Astrocyte of the hippocampus (primary cell): ENCODE measurements at regions not wholly inside any gene's neighbourhood (a gene's known extent, or its start where the extent isn't known, plus 50 kb on each side); places are given as distances from the start of the nearest gene placed in this dataset.
"Not testable (repeated sequence)": the region's sequence is repeated elsewhere in the genome, so short reads cannot be mapped to it uniquely, and the experiment has no call there.

Source experiments
- DNase-seq: peaks from one replicate; pipeline ENCODE4 v3.0.0; 2011; ENCODE audit warnings: low read depth, low spot score

DNA sequence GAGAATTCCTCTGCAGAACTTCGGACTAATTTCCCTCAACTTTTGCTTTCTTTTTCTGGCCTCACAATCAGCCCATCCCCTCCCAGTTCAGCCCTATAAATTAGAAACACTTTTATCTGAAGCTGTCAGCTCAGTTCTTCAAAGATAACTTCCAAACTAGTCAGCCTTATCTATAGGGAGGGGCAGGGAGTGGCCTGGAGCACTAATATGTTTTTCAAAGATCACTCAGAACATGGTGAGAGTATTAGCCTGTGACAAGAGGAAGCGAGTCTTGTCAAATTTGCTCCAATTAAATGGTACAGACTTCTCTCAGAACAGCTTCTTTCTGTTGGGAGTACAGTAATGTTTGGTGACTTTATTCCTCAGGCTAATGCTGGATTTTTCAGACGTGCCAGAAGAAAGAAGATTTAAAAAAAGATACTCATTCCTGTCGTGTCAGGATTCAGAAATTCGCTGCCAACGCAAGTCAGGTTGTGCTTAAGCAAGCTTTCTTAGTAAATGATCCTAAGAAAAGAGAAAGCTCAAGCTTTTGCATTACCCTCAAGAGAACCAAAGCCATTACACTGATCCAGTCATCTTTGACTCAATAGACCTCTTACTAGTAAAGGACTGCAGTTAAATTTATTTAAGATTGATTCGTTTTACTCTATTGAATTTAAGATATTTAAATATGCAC is 1033.6 kb downstream of the SLITRK5 start:
- no peak for DNase-seq

DNA sequence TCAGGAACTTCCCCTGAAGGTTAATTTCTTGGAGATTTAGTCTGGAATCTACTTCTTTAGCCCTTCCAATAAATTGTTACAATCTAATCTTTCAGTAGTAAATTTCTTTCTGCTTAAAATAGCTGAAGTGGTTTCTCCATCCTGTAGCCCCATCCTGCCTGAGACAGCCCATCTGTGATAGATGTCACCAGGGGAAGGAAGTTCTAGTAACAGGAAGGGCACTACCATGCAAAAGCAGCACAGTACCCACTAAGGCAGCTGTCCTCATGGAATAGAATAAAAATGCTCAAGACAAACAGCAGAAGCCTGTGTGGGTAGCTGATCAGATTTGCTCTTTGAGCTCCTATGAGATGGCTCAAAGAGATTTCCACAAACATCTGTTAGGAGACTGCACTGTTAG is 1036.5 kb downstream of the SLITRK5 start:
- no peak for DNase-seq

DNA sequence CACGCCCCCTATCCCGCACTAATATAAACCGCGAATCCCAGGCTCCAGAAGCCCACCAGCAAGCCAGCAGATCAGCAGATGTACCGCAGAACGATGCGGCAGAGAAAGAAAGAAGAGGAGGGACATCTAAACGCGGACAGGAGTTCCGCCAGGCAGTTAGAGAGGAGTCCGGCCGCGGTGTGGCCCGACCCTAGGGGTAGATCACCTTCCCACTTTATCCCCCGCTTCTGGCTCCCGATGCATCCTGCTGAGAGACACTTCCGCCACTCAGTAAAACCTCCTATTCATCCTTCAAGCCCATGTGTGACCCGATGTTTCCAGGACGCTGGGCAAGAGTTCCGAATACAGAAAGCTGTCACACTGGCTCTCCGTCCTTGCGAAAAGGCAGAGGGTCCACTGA is 1046.8 kb downstream of the SLITRK5 start:
- no peak for DNase-seq

DNA sequence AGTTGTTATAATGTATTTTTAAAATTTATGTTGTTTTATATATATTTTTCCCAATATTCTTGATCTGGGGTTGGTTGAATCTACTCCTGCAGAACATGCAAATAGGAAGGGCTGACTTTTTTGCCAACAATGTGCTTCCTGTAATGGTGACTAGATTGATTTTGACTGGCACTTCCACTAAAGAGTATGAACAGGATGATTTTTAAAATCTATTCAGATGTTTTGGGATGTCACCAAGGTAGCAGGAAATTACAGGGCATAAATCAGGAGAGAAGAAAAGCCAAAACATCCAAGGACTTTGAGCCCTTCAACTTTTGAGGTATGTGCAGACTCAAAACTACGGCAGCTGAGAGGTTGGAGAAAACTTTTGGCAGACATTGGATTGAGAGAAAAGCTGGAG is 1047.6 kb downstream of the SLITRK5 start:
- no peak for DNase-seq

DNA sequence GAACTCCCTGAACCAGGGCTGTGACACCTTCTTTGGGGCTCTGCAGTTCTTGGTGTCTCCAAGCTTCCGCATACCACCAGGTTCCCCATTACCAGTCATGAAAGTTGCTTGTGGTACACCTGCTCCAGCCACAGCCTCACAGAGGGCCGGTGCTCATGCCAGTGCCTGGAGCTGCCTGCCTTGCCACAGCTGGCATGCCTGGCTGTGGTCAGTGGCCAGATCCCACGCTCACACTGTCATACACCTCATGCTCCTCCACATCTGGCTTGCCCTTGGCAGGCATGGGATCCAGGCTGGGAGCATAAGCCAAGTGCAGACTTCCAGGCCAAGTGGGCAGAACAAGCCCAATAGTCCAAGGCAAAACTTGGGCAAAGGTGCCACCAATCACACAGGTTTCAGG is 1054.9 kb downstream of the SLITRK5 start:
- no peak for DNase-seq

DNA sequence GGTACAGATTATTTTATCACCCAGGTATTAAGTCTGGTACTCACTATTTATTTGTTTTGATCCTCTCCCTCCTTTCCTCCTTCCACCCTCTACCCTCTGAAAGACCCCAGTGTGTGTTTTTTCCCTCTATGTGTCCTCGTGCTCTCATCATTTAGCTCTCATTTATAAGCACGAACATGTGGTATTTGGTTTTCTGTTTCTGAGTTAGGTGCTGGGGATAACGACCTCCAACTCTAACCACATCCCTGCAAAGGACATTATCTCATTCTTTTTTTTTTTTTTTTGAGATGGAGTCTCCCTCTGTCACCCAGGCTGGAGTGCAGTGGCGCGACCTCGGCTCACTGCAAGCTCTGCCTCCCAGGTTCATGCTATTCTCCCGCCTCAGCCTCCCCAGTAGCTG is 1056.1 kb downstream of the SLITRK5 start:
- DNase-seq, result not testable (repeated sequence)

DNA sequence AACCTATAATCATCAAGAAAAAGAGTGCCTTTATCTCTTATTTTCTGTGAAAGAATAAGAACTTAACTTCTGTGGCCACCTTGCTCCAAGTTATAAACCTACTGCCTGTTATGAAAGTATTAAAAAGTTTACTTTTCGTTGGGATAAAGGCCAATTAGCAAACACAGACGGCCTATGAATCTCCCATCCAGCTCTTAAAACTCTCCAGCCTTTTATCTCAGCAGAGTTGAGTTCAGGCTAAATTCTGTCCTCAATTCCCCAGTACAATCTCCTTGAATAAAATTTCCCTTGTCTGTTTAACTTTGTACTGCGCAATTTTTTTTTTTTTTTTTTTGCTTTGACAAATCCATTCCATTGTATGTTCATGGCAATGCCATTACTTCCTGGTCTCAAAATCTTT is 1058.4 kb downstream of the SLITRK5 start:
- DNase-seq, result no peak

DNA sequence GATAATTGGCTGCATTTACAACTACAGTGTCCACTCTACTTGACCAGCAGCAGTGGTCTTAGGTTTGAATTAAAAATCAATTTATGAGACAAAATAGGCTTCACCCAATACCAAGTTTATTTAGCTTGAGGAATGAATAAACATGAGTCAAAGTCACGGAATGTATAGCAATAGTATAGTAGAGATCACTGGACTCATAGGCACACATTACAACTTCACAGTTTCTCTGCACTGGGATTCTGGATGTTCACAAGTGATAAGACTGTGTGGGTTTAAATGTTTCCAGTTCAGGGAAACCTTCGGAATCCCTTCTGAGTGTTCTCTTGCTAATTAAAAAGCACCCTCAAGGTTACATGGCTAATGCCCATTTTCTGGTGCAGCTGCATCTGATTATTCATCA is 1064.9 kb downstream of the SLITRK5 start:
- DNase-seq, result no peak

DNA sequence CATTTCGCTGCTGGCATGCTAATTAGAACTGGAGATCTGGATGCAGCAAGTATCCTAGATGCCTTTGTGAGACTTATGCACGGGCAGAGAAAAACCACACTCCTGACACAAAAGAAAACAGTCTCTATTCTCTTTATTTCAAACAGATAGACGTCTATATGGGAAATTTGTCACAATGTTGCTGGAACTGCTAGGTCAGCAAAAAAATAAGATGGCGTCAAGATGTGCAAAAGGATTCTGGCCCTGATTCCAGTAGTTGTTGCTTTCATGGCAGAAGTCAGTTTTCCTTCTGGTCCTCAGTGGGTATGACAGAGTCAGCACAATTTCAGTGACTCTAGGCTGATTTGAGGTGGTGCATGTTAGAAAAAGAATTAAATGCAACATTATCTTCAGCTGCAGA is 1068.0 kb downstream of the SLITRK5 start:
- no peak for DNase-seq

DNA sequence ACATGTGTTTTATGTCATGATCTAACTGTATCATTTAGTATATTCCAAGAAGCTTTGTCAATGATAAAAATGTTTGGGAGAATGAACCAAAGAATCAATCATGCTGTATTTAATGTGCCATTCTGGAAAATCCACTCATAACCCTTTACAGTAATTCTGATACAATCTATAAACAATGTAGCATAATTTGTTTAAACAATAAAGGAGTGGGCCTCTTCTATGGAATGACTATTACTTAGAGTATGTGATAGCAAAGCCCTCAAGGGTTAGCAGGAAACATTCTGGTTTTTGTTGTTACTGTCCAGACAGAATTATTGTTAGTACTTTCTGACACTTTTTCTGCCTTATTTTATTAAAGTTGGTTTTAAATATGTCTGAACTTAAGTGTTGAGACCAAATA is 1073.1 kb downstream of the SLITRK5 start:
- DNase-seq, result no peak

DNA sequence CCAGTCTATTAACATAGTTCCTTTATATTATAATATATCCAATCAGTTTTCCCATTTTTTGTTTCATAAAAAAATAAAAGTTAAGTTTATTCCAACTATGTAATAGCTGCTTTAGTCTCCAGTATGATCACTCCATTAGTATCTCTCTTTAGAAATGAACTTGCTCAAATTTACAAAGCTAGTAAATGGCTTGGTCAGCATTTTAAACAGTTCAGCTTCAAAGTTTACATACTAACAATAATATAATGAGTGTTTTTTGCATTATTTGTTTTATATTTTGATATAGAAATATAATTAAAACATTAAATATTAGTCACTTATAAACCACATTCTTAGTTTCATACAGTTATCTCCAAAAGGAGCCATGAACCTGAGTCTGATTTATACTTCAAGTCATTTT is 1073.8 kb downstream of the SLITRK5 start:
- DNase-seq, result no peak

DNA sequence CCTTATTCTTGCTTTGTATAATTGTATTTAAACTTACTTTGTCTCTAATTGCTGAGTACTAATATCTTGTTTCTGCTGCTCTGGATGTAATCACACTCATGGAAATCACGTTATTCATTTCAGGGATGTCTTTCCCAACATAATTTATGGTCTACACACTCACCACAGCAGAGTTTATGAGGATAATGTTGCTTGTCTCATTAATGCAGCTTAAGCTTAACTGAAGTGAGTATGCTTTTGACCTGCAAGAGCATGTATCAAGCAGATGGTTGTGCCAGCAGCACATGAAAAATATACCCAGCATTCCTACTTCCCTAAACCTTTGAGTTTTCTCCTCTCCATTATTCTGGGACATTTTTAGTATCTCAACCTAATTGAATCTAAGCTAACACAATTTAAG is 1080.9 kb downstream of the SLITRK5 start:
- DNase-seq, result no peak

DNA sequence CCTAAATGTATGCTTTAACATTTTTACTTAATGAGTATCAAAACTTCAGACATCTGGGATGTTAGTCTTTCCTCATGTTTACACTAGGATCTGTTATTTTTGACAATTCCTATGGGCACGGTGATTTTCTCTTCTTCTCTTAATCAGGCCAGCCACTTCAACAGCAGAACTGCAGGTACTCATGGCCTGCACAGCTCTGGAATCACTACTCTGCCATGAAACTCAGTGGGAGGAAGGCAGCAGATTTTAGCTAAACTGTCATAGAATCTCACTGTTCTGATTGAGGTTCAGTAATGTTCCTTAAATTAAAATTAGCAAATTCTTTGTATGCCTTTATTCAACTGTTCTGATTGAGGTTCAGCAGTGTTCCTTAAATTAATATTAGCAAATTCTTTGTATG is 1083.0 kb downstream of the SLITRK5 start:
- no peak for DNase-seq

DNA sequence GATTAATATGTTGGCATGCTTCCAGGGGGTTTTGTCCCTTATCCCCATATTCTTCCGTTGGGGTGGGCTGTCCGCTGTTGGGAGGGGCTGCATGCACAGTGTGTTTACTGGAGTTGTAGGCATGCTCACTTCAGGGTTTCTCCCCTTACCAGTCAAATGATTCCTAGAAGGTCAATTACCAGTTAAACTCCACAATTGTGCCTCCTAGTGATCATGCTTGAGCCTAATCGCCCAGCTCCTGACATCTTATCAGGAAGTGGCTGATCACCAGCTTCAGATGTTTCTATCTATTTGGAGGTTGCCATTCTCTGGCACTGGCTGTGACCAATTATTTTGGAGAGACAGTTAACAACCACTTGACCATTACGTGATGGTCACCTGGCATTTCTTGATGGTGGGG is 1090.0 kb downstream of the SLITRK5 start:
- DNase-seq, result no peak

DNA sequence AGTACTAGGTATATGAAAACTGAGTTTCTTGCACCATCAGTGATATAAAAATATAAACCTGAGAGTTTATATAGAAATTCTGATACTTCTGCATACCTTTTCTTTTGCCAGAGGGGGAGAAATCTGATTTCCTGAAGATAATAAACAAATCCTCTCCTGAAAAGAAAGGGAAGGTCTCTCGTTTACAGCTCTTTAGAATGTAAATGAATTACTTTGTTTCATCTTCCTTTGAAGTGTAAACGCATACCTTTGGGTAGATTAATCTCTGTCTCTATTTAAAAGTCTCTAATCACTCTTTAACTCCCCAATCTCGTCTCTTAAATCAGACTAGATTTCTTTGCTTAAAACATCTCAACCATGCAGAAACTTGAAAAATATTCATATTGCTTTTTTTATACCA is 1092.9 kb downstream of the SLITRK5 start:
- no peak for DNase-seq

DNA sequence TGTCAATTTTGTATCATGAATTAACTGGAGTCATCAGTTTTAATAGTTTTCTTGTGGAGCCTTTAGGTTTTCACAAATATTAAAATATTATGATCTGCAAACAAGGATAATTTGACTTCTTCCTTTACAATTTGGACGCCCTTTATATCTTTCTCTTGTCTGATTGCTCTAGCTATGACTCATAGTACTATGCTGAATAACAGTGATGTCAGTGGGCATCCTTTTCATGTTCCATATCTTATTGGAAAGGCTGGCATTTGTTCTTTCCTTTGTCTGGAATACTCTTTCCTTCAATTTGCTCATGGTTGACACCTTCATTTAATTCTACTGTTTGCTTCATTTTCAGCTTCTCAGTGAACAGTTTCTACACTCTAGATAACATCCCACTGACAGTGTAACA is 1129.3 kb downstream of the SLITRK5 start:
- no peak for DNase-seq

DNA sequence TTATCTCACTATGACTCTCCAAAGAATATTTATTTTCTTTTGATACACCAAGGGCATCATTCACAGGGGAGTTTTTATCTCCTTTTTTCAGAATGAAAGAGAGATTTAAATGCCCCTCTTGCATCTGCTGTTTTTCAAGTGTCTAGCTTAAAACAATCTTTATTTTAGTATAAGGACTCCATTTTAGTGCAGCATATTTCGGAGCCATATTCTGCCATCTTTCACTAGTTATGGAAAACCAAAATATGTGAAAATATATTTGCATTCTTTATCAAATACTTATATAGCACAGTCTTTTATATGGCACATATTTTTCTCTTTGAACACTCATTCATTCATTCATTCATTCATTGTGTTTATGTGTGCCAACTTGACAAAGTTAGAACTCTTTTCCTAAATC is 1130.2 kb downstream of the SLITRK5 start:
- no peak for DNase-seq

DNA sequence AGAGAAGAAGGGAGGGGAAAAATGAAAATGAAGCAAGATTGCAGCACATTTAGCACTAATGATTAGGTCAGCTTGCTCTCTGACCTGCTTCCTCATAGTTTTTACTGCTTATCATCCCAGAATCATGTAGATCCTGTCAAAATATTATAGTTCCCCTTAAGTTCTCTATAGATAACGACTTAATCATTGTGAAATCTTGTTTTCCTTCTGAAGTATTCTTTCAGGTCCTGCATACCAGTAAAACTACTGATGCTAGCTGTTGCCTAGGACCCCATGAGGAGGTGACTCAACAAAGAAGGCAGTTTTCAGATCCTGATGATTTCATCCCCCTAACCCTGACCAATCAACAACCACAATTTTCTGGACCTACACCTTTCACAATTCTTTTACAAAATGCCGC is 1131.7 kb downstream of the SLITRK5 start:
- DNase-seq, result peak; percentile 4

DNA sequence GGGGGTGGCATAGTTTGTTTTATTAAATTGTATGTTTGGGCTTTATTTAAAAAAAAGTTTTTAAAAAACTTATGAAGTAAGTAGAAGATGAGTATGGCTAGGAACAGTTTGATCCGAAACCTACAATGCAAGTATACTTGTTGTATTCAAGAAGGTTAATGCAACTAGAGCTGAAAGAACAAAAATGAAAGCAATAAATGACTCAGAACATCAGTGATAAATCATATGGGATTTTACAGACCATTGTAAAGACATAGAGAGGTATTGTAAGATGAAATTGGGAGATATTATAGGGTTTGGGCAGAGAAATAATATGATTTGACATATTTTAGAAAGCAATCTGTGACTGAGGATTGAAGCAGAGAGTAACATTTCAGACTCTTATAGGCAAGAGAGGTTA is 1135.3 kb downstream of the SLITRK5 start:
- DNase-seq, result no peak

DNA sequence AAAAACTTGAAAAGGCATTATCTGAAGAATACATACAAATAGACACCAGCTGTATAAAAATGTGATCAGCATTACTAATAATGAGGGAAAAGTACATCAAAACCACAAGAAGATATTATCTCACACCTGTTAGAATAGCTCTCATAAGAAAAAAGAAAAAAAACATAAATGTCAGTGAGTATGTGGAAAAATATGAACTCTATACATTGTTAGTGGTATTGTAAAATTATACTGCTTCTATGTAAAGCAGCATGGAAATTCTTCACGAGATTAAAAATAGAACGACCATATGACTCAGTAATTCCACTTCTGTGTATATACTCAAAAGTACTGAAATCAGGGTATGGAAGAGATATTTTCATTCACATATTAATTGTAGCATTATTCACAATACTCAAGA is 1146.4 kb downstream of the SLITRK5 start:
- DNase-seq, result no peak

DNA sequence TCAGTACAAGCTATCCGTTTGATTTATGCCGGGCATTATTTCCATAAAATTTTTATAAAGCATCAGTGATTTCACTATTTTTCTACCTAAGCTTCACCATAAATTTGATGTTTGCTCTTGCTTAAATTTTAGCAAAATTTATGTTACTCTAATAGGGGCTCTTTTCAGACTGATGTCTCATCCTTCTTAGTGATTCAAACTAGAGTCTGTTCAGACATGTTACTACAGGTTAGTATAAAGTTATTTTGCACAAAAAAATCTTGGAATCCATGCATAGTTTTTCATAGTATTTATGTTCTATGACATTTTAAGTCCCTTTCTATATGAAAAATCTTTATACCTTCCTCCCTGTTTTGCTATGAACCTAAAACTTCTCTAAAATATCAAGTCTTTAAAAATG is 1151.9 kb downstream of the SLITRK5 start:
- DNase-seq, result no peak

DNA sequence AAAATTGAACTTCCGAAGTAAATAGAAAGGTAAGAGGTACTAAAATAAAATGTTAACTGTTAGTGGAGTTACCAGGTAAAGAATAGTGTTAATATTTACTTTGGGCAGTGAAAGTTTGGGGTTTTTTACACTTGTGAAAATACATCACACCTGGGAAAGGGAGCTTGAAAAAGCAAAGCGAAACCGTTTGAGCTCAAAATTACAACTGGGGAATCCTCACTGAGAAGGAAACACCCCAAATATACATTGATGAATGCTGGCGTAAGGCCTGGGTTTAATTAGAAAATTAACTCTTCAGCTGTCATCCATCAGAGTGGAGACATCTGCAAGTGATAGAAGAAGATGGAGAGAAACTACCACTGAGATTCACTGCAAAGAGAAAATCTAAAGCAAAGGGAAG is 1153.0 kb downstream of the SLITRK5 start:
- no peak for DNase-seq

DNA sequence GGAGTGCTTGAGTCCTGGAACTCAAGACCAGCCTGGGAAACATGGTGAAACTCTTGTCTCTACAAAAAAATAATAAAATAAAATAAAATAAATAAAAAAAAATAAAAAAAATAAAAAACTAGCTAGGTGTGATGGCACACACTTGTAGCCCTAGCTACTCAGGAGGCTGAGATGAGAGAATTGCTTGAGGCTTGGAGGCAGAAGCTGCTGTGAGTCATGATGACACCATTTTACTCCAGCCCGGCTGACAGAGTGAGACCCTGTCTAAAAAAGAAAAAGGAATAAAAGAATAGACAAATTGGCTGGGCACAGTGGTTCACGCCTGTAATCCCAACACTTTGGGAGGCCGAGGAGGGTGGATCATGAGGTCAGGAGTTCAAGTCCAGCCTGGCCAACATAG is 1168.9 kb downstream of the SLITRK5 start:
- no peak for DNase-seq

DNA sequence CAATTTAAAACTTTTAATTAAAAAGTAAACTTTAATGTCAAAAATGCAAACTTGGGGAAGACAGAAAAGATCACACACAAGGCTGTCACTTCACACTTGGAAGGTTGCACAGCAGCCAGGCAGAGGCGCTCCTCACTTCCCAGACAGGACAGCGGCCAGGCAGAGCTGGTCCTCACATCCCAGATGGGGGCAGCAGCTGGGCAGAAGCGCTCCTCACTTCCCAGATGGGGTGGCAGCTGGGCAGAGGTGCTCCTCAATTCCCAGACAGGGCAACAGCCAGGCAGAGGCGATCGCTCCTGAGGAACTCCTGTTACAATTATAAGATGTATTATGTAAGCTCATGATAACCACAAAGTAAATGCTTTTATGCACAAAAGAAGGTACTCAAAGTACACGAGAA is 1181.1 kb downstream of the SLITRK5 start:
- not testable (repeated sequence) for DNase-seq
